Activated naive CD8-positive, alpha-beta T cell (primary cell): ENCODE measurements at regions not wholly inside any gene's neighbourhood (a gene's known extent, or its start where the extent isn't known, plus 50 kb on each side); places are given as distances from the start of the nearest gene placed in this dataset.

Experiments
- H3K27ac Mint-ChIP-seq: one replicate; pipeline ENCODE4 v1.8.0; 2021; ENCODE audit warnings: mixed read lengths
- H3K27me3 Mint-ChIP-seq: one replicate; pipeline ENCODE4 v1.8.0; 2021; ENCODE audit warnings: mixed read lengths
- H3K36me3 Mint-ChIP-seq: one replicate; pipeline ENCODE4 v1.8.0; 2021; ENCODE audit warnings: mixed read lengths
- H3K4me1 Mint-ChIP-seq: one replicate; pipeline ENCODE4 v1.8.0; 2021; ENCODE audit warnings: low read depth, mixed read lengths
- H3K4me3 Mint-ChIP-seq: one replicate; pipeline ENCODE4 v1.8.0; 2021; ENCODE audit warnings: mild to moderate bottlenecking, mixed read lengths
- H3K9me3 Mint-ChIP-seq: one replicate; pipeline ENCODE4 v1.8.0; 2021; ENCODE audit warnings: low read depth, mixed read lengths

DNA sequence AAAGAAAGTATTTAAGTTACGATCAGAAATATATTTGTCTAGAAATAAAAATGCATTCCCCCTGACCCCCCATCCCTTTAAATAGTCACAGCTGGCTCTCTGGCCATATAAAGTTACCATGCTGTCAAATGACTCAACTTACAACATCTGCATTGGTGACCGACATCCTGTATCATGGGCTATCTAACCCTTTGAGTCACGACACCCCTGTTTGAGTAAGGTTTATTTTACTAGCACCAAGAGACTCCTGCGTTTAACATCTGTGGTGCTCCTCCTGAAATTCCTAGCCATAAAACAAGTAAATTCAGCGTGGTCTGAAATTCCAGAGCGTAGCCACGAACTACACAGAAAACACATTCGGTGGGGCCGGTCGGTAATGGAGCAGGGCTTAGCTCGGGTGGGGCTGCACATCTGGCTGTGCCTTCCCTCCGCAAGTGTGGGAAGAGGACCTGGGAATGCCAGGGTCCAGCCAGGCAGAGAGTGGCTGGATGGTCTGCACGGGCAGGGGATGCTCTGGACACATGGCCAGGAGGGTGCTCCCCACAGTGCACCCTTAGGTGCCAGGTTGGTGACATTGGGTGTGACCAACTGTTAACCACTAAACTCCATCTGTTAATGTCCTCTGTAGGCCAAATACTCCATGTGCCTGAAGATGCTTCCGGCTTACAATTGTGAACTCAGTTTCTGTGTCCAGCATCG is 53.0 kb upstream of the CLDN14 start:
- H3K36me3 Mint-ChIP-seq = no peaks in the 10 kb centered on the region
- H3K4me3 Mint-ChIP-seq = no peak overlapping the region
- no peak overlapping the region for H3K27ac Mint-ChIP-seq
- peaks cover 3% of the 10 kb centered on the region for H3K27me3 Mint-ChIP-seq
- H3K9me3 Mint-ChIP-seq = no peaks in the 10 kb centered on the region
- H3K4me1 Mint-ChIP-seq = no peaks in the 10 kb centered on the region

DNA sequence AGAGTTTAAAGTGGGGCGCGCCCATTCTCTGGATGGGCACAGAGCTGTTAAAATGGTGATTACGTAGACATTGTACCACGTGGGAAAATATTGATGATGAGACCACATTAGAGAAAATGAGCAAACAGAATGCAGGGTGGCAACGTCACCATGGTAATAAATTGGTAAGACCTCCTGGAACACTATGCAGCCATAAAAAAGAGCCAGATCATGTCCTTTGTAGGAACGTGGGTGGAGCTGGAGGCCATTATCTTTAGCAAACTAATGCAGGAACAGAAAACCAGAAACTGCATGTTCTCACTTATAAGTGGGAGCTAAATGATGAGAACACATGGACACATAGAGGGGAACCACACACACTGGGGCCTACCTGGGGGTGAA is 53.5 kb upstream of the CLDN14 start:
- Mint-ChIP-seq H3K27ac (no peak overlapping the region), H3K27me3 (peaks cover 3% of the 10 kb centered on the region), H3K9me3 (no peaks in the 10 kb centered on the region), H3K36me3 (no peaks in the 10 kb centered on the region), H3K4me1 (no peaks in the 10 kb centered on the region), H3K4me3 (no peak overlapping the region)

DNA sequence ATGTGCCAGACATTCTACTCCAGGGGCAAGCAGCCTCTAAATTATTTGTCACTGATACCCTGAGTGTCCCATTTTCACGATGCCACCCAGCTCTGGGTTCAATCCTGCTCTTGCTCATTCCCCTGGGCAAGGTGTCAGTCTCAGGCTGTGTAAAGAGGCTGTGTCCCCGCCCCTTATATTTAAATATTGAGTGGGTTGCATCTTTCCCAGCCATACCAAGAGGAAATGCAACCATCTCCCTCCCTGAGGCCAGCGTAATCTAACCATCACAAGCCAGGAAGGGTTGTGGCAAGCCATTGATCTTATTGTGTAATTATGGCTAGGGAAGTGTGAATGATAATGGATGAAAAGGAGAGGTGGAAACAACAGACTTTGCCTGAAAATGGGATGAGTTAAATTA is 54.7 kb upstream of the CLDN14 start:
- H3K4me1 Mint-ChIP-seq = no peaks in the 10 kb centered on the region
- peaks cover 3% of the 10 kb centered on the region for H3K27me3 Mint-ChIP-seq
- no peaks in the 10 kb centered on the region for H3K36me3 Mint-ChIP-seq
- H3K27ac Mint-ChIP-seq = no peak overlapping the region
- H3K4me3 Mint-ChIP-seq = no peak overlapping the region
- no peaks in the 10 kb centered on the region for H3K9me3 Mint-ChIP-seq

- Mint-ChIP-seq H3K4me3 (no peak overlapping the region), H3K4me1 (no peaks in the 10 kb centered on the region), H3K27ac (no peak overlapping the region), H3K36me3 (no peaks in the 10 kb centered on the region), H3K9me3 (no peaks in the 10 kb centered on the region), H3K27me3 (no peaks in the 10 kb centered on the region)
Observed at GRCh38 chr21:36535618-36536241, 55.8 kb upstream of the CLDN14 start.

DNA sequence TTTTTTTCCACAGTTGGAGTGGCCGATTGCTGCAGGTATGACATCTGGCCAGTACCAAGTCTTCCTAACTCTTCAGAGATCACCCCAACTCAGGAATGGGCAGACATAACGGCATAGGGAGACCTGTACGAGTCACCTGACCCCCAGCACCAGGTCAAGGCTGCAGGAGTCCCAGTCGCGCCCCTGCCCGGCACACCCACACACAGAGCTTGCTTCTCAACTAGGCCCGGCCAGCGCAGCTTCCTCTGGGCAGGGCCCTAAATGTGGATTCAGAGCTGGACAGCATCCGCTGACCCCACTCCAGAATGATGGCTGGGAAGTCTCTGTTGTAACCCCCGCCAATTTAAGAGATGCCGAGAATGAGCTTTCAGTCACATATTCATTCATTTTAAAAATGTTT is 58.8 kb upstream of the CLDN14 start:
- no peak overlapping the region for H3K4me3 Mint-ChIP-seq
- H3K36me3 Mint-ChIP-seq = no peaks in the 10 kb centered on the region
- peaks cover 7% of the 10 kb centered on the region for H3K27me3 Mint-ChIP-seq
- H3K4me1 Mint-ChIP-seq = no peaks in the 10 kb centered on the region
- H3K9me3 Mint-ChIP-seq = no peaks in the 10 kb centered on the region
- no peak overlapping the region for H3K27ac Mint-ChIP-seq

DNA sequence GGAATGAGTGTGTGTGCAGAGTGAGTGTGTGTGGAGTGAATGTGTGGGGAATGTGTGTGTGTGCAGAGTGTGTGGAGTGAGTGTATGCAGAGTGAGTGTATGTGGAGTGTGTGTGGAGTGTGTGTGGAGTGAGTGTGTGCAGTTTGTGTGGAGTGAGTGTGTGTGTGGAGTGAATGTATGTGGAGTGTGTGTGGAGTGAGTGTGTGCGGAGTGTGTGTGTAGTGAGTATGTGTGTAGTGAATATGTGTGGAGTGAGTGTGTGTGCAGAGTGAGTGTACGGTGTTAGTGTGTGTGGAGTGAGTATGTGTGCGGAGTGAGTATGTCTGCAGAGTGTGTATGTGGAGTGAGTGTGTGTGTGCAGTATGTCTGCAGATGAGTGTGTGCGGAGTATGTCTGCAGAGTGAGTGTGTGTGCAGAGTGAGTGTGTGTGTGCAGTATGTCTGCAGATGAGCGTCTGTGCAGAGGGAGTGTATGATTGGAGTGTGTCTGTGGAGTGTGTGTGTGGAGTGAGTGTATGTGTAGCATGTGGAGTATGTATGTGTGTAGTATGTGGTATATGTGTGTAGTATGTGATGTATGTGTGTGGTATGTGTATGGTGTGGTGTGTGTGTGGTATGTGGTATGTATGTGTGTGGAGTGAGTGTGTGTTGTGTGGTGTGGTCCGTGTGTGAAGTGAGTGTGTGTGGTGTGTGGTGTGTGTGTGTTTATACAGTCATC is 59.7 kb upstream of the CLDN14 start:
- Mint-ChIP-seq H3K36me3 (no peaks in the 10 kb centered on the region), H3K9me3 (no peaks in the 10 kb centered on the region), H3K4me3 (no peak overlapping the region), H3K27me3 (peaks cover 8% of the 10 kb centered on the region), H3K27ac (no peak overlapping the region), H3K4me1 (no peaks in the 10 kb centered on the region)

DNA sequence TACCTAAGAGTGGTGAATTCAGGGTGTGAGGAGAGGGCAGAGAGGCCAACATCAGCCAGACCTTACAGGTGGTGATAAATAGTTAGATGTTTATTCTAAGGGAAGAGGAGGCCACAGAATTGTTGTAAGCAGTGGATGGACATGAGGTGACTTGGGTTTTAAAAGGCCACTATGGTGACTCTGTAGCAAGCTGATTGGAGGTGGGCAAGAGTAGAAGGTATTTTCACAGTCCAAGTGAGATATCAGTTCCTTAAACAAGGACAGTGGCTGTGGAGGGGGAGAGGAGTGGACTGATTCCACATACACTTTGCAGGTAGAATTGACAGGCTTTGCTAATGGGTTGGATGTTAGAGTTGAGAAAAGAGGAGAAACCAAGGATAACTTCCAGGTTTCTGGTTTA is 60.8 kb upstream of the CLDN14 start:
- Mint-ChIP-seq H3K27ac (no peak overlapping the region), H3K9me3 (no peaks in the 10 kb centered on the region), H3K4me3 (no peak overlapping the region), H3K36me3 (no peaks in the 10 kb centered on the region), H3K4me1 (no peaks in the 10 kb centered on the region), H3K27me3 (peaks cover 9% of the 10 kb centered on the region)

DNA sequence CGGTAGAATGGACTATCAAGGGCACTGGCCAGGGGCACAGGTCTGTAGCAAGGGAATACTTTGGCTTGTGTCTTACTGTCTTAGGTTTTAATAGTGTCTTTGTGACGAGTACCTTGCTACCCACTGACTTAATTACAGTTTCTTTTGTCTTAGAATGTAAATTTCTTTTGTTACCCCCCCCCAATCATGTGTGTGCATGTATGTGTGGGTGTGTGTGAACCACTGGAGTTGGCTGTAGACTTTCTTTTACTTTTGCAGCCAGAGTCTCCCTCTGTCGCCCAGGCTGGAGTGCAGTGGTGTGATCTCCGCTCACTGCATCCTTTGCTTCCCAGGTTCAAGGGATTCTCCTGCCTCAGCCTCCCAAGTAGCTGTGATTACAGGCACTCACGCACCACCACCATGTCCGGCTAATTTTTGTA is 61.8 kb upstream of the CLDN14 start:
- no peak overlapping the region for H3K27ac Mint-ChIP-seq
- no peaks in the 10 kb centered on the region for H3K9me3 Mint-ChIP-seq
- no peaks in the 10 kb centered on the region for H3K4me1 Mint-ChIP-seq

GRCh38 chr21:36542312-36543101 is 62.6 kb upstream of the CLDN14 start:
- no peak overlapping the region for H3K27ac Mint-ChIP-seq

More for the DNA sequence above, 61.8 kb upstream of the CLDN14 start:
- Mint-ChIP-seq H3K36me3 (no peaks in the 10 kb centered on the region), H3K4me3 (no peak overlapping the region), H3K27me3 (peaks cover 9% of the 10 kb centered on the region)

DNA sequence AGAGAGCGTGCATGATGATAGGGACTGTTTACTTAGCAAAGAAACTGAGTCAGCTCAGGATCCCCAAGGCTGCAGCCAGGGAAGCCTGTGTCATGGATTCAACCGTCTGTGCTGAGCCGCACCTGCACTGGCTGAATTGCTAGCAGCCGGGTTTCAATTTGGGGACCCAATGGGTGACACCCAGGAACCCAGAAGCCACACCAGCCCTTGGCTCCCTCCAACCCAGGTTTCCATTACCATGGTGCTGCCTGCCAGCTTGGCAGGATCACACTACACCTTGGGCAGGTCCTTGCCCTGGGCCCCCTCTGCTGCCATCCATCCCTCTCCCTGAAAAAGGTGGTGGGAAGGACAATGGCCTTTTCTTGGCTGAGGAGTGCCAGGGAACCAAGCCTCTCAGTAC is 64.0 kb upstream of the CLDN14 start:
- Mint-ChIP-seq H3K27ac (no peak overlapping the region), H3K4me1 (no peaks in the 10 kb centered on the region), H3K36me3 (no peaks in the 10 kb centered on the region), H3K4me3 (no peak overlapping the region), H3K27me3 (peaks cover 9% of the 10 kb centered on the region), H3K9me3 (no peaks in the 10 kb centered on the region)

More at GRCh38 chr21:36542312-36543101, 62.6 kb upstream of the CLDN14 start:
- Mint-ChIP-seq H3K9me3 (no peaks in the 10 kb centered on the region), H3K4me3 (no peak overlapping the region), H3K4me1 (no peaks in the 10 kb centered on the region), H3K36me3 (no peaks in the 10 kb centered on the region), H3K27me3 (peaks cover 9% of the 10 kb centered on the region)

DNA sequence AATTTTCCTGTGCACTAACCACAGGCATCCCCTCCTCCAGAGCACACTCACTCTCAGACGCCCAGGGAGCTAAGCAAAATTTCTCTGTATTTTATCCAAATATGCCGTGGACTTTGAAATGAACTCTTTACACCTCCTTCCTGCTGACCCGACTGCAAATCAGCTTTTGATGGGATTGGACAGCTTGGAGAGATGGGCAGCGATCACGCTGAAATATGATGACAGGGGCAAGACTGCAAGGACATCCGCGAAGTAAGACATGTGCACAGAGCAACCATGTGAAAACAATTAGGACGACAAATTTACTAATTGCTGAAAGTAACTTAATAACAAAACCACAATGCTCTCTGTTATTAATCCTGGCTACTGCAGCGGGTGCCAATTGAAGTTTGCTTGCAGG is 64.6 kb upstream of the CLDN14 start:
- Mint-ChIP-seq H3K27ac (no peak overlapping the region), H3K4me1 (no peaks in the 10 kb centered on the region), H3K9me3 (no peaks in the 10 kb centered on the region), H3K36me3 (no peaks in the 10 kb centered on the region), H3K27me3 (peaks cover 9% of the 10 kb centered on the region), H3K4me3 (no peak overlapping the region)

GRCh38 chr21:36545776-36546511 is 66.0 kb upstream of the CLDN14 start:
- H3K4me3 Mint-ChIP-seq = no peak overlapping the region
- H3K36me3 Mint-ChIP-seq = no peaks in the 10 kb centered on the region
- peaks cover 11% of the 10 kb centered on the region for H3K27me3 Mint-ChIP-seq
- no peak overlapping the region for H3K27ac Mint-ChIP-seq
- H3K4me1 Mint-ChIP-seq = no peaks in the 10 kb centered on the region
- no peaks in the 10 kb centered on the region for H3K9me3 Mint-ChIP-seq

- Mint-ChIP-seq H3K27me3 (peaks cover 9% of the 10 kb centered on the region), H3K4me3 (no peak overlapping the region), H3K9me3 (no peaks in the 10 kb centered on the region), H3K36me3 (no peaks in the 10 kb centered on the region), H3K4me1 (no peaks in the 10 kb centered on the region), H3K27ac (no peak overlapping the region)
Observed at GRCh38 chr21:36547464-36547863, 67.5 kb upstream of the CLDN14 start.

DNA sequence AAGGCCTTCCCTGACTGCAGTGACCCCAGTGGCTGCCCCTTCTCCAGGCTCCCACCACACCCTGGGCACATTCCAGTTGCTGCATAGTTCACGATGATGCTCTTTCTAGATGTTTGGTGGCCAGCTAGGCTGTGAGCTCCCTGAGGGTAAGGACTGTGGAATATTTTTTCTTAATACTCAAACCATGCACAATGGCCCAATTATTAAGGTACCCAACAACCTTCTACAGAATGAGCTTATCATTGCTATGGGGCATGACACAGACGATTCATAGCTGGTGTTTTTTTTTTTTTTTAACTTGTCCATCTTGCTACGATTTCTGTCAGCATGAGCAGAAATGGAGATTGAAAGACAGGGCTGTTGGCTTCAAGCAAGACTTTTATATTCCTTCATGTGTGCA is 68.9 kb upstream of the CLDN14 start:
- H3K27me3 Mint-ChIP-seq = peaks cover 6% of the 10 kb centered on the region
- H3K36me3 Mint-ChIP-seq = no peaks in the 10 kb centered on the region
- H3K9me3 Mint-ChIP-seq = no peaks in the 10 kb centered on the region
- no peak overlapping the region for H3K27ac Mint-ChIP-seq
- H3K4me3 Mint-ChIP-seq = no peak overlapping the region
- no peaks in the 10 kb centered on the region for H3K4me1 Mint-ChIP-seq
